Stimulated activated CD8-positive, alpha-beta memory T cell treated with anti-CD3 and anti-CD28 coated beads, Interleukin-7, amount 100 ng/mL, for 1 hour (primary cell): ENCODE measurements at regions not wholly inside any gene's neighbourhood (a gene's known extent, or its start where the extent isn't known, plus 50 kb on each side); places are given as distances from the start of the nearest gene placed in this dataset.

Experiments
- DNase-seq, 2 donors: peaks; one replicate each; pipeline ENCODE4 v3.0.0-alpha.2; 2020; ENCODE audit warnings: low read depth in 2 of 2

GRCh38 chr7:81606078-81606863 lies 163.6 kb downstream of the HGF start:
- DNase-seq = no peak

GRCh38 chr7:81605493-81605892 lies 164.4 kb downstream of the HGF start:
- no peak for DNase-seq

DNA sequence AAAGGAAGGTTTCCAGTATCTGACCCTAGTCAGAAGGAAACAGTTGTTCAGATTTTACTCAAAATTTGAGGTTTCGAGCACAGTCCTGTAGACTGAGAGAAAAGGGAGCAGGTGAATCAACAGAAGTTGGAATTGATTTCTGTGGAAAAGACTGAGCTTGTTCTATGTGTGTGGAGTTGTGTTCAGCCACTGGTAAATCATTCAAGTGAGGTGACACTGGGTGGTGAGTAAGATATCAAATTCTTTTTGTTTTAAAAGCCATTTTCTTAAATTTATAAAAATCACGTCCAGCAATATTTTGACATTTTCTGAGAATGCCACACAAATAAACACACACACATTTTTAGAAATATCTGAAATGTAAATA lies 165.1 kb downstream of the HGF start:
- no peak for DNase-seq

DNA sequence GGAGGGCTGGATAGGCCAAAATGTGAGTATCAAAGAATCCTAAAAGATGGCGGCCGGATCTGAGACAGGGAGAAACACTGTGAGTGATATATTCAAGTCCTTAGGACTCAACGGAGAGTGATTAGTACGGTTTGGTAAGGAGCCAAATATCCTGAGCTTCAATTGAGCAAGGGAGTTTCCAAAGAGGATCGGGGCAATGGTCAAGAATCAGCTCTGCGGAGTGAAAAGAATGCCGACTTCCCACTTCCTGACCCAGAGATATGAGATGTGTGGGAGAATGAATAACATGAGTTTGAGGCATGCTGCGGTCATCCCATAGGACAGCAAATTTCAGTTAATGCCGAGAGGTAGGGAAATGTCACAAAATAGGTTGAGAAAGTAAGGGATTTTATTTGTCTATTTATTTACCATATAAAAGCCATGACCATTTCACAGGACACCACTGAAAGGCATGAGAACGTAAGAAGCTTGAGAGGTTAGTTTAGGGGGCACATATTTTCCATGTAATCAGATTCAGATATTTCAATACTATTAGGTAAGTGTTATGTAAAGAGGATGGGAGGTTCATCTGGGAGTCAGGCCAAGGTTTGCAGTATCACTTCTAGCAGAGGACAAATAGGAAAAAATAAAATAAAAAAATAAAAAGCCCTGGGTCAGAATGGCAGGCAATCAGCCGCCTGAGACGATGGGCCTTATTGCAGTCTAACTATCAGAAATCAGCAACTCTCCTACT lies 165.6 kb downstream of the HGF start:
- no peak for DNase-seq

GRCh38 chr7:81600608-81601007 lies 169.2 kb downstream of the HGF start:
- DNase-seq = no peak

- DNase-seq = no peak
Observed at GRCh38 chr7:81598951-81599350, 170.9 kb downstream of the HGF start.

GRCh38 chr7:81594767-81595166 lies 175.1 kb downstream of the HGF start:
- DNase-seq = no peak

- no peak for DNase-seq
Observed at GRCh38 chr7:81590131-81590530, 179.7 kb downstream of the HGF start.

GRCh38 chr7:81584667-81585066 lies 185.2 kb downstream of the HGF start:
- DNase-seq = no peak

- DNase-seq = no peak
Observed at GRCh38 chr7:81583882-81584533, 185.8 kb downstream of the HGF start.

DNA sequence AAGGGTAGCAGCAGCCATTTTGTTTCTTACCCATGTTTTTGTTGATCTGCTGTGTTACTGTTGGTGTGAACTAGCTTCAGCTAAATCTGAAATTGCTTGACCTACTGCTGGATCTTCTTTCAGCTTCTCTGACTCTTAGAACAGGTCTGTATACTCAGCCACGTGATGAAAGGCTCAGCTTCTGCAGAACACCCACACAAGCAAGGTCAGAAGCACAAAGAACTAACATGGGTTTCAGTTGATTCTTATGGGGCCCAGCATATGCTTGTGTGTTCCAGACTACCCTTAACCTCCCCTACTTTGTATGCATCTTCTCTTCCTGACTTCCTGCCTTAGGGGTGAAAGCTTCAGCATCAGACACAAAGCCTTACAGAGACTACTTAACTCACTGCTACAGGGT lies 186.8 kb downstream of the HGF start:
- DNase-seq = no peak

DNA sequence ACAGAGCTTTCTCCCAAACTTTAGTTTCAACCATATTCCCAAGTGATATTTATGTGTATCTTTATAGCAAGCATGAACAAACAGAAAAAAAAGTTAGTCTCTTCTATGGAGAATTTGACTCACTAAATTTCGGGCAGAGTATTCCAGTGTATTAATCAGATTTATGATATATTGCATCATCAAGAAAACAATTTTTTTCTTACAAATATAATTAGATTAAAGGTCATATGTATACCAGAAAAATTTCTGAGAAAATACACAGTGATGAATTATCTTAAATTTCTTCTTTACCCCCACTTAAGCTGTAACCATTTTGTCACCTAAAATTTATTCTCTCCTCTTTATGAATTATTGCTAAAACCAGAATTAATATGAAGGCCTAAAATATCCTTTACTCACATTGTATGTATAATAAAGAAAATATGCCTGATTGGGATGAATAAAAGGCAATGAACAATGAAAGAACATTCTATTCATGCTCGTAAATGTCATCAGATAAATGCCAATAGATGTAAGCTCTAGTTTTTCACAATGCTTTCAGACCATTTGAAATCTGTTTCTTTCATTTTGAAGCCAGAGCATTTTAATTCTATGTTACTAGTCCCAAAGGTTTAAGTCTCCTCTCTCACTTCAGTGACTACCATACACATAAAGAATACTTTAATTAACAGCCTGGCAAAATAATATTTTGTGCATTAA lies 192.1 kb downstream of the HGF start:
- no peak for DNase-seq

GRCh38 chr7:81574723-81575326 lies 195.0 kb downstream of the HGF start:
- no peak for DNase-seq

DNA sequence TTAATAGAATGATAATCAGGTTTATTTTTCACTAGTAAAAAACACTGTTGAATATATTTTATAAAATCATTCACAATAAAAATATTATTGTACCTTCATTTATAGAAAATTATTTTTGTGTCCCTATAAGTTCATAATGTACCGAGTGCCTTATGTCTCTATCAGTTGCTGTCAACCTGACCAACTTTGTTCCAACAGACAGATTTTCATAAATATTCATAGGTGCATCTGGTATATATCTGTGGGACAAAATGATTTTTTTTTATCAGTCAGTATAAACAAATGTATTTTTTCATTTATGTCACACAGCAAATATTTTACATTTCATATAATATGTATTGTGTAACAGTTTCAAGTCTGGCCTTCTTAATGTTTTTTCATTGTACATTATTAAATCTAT lies 195.9 kb downstream of the HGF start:
- DNase-seq = no peak

- DNase-seq = no peak
Observed at GRCh38 chr7:81573128-81573527, 196.7 kb downstream of the HGF start.

GRCh38 chr7:81562581-81562980 lies 207.3 kb downstream of the HGF start:
- no peak for DNase-seq

DNA sequence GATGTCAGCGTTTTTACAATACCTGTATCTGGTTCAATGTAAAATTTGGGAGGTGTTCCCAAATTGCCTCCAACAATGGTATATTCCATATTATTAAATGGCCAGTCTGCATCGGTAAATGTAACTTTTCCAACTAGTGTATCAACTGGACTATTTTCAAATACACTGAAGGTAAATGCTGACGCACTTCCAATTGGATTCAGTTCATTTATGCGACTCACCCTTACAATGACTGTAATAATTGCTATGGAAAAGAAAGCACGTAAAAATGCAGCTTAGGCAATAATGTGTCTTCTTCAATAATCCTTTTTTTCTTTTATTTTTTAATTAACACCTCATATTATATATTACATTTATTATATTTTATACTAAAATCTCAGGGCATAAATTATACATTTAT lies 209.1 kb downstream of the HGF start:
- DNase-seq = no peak

GRCh38 chr7:81549484-81550016 lies 220.3 kb downstream of the HGF start:
- DNase-seq = no peak

- no peak for DNase-seq
Observed at GRCh38 chr7:81534996-81535395, 234.9 kb downstream of the HGF start.

DNA sequence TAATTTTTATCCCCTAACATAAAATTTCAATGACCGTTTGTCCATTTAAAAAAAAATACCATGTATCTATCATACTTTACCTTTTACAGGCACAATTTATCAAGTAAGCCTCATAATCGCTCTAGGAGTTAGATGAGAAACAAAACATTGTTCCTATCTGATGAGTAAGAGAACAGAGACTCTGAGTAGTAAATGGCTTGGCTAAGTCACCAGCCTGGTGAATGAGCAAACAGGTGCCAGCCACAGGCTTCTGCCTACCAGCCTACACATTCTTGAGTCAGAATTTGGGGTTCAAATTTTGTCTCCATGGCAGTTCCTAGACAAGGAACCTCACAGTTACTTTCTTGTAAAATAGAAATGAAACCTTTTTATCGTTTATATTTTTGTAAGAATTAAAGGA lies 235.4 kb downstream of the HGF start:
- no peak for DNase-seq

DNA sequence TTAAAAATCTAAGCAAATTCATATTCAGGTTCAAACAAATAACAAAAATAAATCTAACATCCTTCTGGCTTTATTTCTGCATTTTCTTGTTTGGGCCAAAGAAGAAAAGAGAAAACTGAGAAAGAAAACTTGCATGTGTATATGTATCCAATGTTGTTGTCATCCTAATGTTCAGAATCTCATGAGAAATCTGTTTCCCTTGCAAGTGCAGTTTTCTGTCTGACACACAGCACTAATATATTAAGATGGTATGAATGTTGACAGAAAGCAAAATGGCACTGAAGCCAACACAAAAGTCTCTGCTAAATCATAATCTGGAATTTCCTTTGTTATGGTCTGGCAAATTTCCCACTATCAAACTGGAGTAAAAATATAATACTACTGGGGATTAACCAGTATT lies 235.9 kb downstream of the HGF start:
- no peak for DNase-seq

GRCh38 chr7:81533426-81533825 lies 236.4 kb downstream of the HGF start:
- DNase-seq = no peak
